ENCODE measurements at regions not wholly inside any gene's neighbourhood (a gene's known extent, or its start where the extent isn't known, plus 50 kb on each side); places are given as distances from the start of the nearest gene placed in this dataset.

- H3K4ac ChIP-seq (ENCODE audit: low read depth, low read length) = no peak overlapping the region
- H3K79me1 ChIP-seq (ENCODE audit: insufficient read depth, low read depth, low read length, poor library complexity, severe bottlenecking) = no peaks in the 10 kb centered on the region
- peaks cover 5% of the 10 kb centered on the region for H3K23me2 ChIP-seq (ENCODE audit: insufficient read length, low read depth, low read length, poor library complexity, severe bottlenecking)
- H3K4me2 ChIP-seq (ENCODE audit: insufficient read depth, insufficient read length, low read length) = no peak overlapping the region
- no peak overlapping the region for H2AFZ ChIP-seq (ENCODE audit: low read length)
- H2BK20ac ChIP-seq (ENCODE audit: low read depth, low read length, poor library complexity, severe bottlenecking) = no peak overlapping the region
- H3K23ac ChIP-seq (ENCODE audit: insufficient read length, low read depth, low read length) = no peak overlapping the region
- H2AK5ac ChIP-seq (ENCODE audit: insufficient read length, low read length) = no peak overlapping the region
- Mint-ChIP-seq H3K27me3 (ENCODE audit: low read depth) (peaks cover 27% of the 10 kb centered on the region), H3K9me3 (no peaks in the 10 kb centered on the region), H3K36me3 (ENCODE audit: insufficient read depth in 1 of 3, low read depth in 3 of 3) (no peaks in the 10 kb centered on the region; a peak in 1 of 7 replicates), H3K4me3 (peak overlapping the region in 1 of 2 experiments; percentile 72; a peak in 2 of 5 replicates), H3K27ac (no peak overlapping the region; a peak in 1 of 7 replicates), H3K4me1 (peaks cover 32 to 62% of the 10 kb centered on the region in 2 experiments)
- H3K79me2 ChIP-seq (ENCODE audit: insufficient read depth, low read length) = no peaks in the 10 kb centered on the region
- no peak overlapping the region for H2BK12ac ChIP-seq (ENCODE audit: insufficient read length, low read depth, low read length)
- no peak for TF ChIP-seq CTCF (conservative IDR thresholded peaks at IDR 0.05)
- H3K9me3 ChIP-seq (ENCODE audit: control insufficient read depth, low read depth, low read length) = no peaks in the 10 kb centered on the region
- peaks cover 15% of the 10 kb centered on the region; the same call in 1 of the 2 replicates for H3K4me1 ChIP-seq (ENCODE audit: insufficient read depth, low read length)
- no peak overlapping the region for H3K9ac ChIP-seq (ENCODE audit: extremely low read depth, insufficient read length, low read length)
- no peak overlapping the region for H4K8ac ChIP-seq (replicated peaks; ENCODE audit: insufficient read length, low read depth, low read length)
- no peak overlapping the region for H4K5ac ChIP-seq (ENCODE audit: insufficient read length, low read depth, low read length)
- H2BK5ac ChIP-seq (ENCODE audit: insufficient read length, low read length) = no peak overlapping the region
- H2BK15ac ChIP-seq (ENCODE audit: low read depth, low read length) = no peak overlapping the region
- no peak for DNase-seq
- H4K91ac ChIP-seq (ENCODE audit: insufficient read length, low read depth, low read length) = no peak overlapping the region
- no peaks in the 10 kb centered on the region for H3K27me3 ChIP-seq (ENCODE audit: insufficient read depth, low read length)
- no peak overlapping the region for H3T11ph ChIP-seq (ENCODE audit: low read length)
- H3K14ac ChIP-seq (ENCODE audit: insufficient read depth, low read length) = no peak overlapping the region; the same call in 1 of the 2 replicates
- no peak overlapping the region for H2BK120ac ChIP-seq (ENCODE audit: low read depth, low read length, poor library complexity, severe bottlenecking)
- H3K56ac ChIP-seq (ENCODE audit: insufficient read length, low read depth, low read length) = no peak overlapping the region
- H3K18ac ChIP-seq (ENCODE audit: insufficient read length, low read depth, low read length) = no peak overlapping the region
- no peak overlapping the region for H3K27ac ChIP-seq (ENCODE audit: insufficient read length, low read depth, low read length)
- no CpG with 5 or more reads among the region's 14 CpGs for WGBS (ENCODE audit: extremely low coverage, insufficient read length, low lambda C conversion rate)
- H4K20me1 ChIP-seq (ENCODE audit: control insufficient read depth, insufficient read depth, insufficient read length) = peaks cover 3% of the 10 kb centered on the region
These were observed 199.5 kb upstream of the CIBAR2 start for GRCh38 chr16:85311741-85312140.

All from H9 (cell line).